H9 (cell line): ENCODE measurements at regions not wholly inside any gene's neighbourhood (a gene's known extent, or its start where the extent isn't known, plus 50 kb on each side); places are given as distances from the start of the nearest gene placed in this dataset.
"Not testable (repeated sequence)": the region's sequence is repeated elsewhere in the genome, so short reads cannot be mapped to it uniquely, and the experiment has no call there.

Experiments used
- DNase-seq: peaks from one replicate; pipeline ENCODE4 v3.0.0-alpha.2; 2017
- H2AFZ ChIP-seq: one replicate; pipeline ENCODE4 v1.6.1; 2013; ENCODE audit warnings: mild to moderate bottlenecking, low read length, control low read depth, moderate library complexity
- H2AK5ac ChIP-seq: 2 replicates; pipeline ENCODE4 v1.6.1; 2013; ENCODE audit warnings: low read length, control low read depth, mixed read lengths; ENCODE audit not compliant: insufficient read length
- H2BK120ac ChIP-seq: one replicate; pipeline ENCODE4 v1.6.1; 2013; ENCODE audit warnings: low read depth, mild to moderate bottlenecking, low read length, control low read depth, inconsistent platforms; ENCODE audit not compliant: poor library complexity, severe bottlenecking
- H2BK12ac ChIP-seq: 2 replicates; pipeline ENCODE4 v1.6.1; 2013; ENCODE audit warnings: low read length, control low read depth, mixed read lengths, low read depth; ENCODE audit not compliant: insufficient read length
- H2BK15ac ChIP-seq: 2 replicates; pipeline ENCODE4 v1.6.1; 2013; ENCODE audit warnings: low read depth, low read length, control low read depth
- H2BK20ac ChIP-seq: one replicate; pipeline ENCODE4 v1.6.1; 2013; ENCODE audit warnings: low read depth, mild to moderate bottlenecking, low read length, control low read depth, inconsistent platforms; ENCODE audit not compliant: poor library complexity, severe bottlenecking
- H2BK5ac ChIP-seq: 2 replicates; pipeline ENCODE4 v1.6.1; 2013; ENCODE audit warnings: low read length, control low read depth, mixed read lengths; ENCODE audit not compliant: insufficient read length
- H3K14ac ChIP-seq: 2 replicates; pipeline ENCODE4 v1.6.1; 2013; ENCODE audit warnings: low read length, control low read depth; ENCODE audit not compliant: insufficient read depth
- H3K18ac ChIP-seq: 2 replicates; pipeline ENCODE4 v1.6.1; 2013; ENCODE audit warnings: low read depth, mild to moderate bottlenecking, mixed read lengths, low read length, control low read depth; ENCODE audit not compliant: insufficient read length
- H3K23ac ChIP-seq: 2 replicates; pipeline ENCODE4 v1.6.1; 2013; ENCODE audit warnings: low read length, control low read depth, mixed read lengths, low read depth; ENCODE audit not compliant: insufficient read length
- H3K23me2 ChIP-seq: 2 replicates; pipeline ENCODE4 v1.6.1; 2013; ENCODE audit warnings: low read depth, mild to moderate bottlenecking, mixed read lengths, low read length, control low read depth; ENCODE audit not compliant: insufficient read length, poor library complexity, severe bottlenecking
- H3K27ac ChIP-seq: 2 replicates; pipeline ENCODE4 v1.5.1; 2013; ENCODE audit warnings: low read length, control low read depth, mixed read lengths, low read depth; ENCODE audit not compliant: insufficient read length
- H3K27me3 ChIP-seq: 2 replicates; pipeline ENCODE4 v1.6.1; 2013; ENCODE audit warnings: low read length, control low read depth, inconsistent platforms; ENCODE audit not compliant: insufficient read depth
- H3K4ac ChIP-seq: 2 replicates; pipeline ENCODE4 v1.6.1; 2013; ENCODE audit warnings: low read depth, mild to moderate bottlenecking, control low read depth, inconsistent platforms, low read length, moderate library complexity
- H3K4me1 ChIP-seq: 2 replicates; pipeline ENCODE4 v1.6.1; 2013; ENCODE audit warnings: low read length, control low read depth, inconsistent platforms; ENCODE audit not compliant: insufficient read depth
- H3K4me2 ChIP-seq: 2 replicates; pipeline ENCODE4 v1.6.1; 2013; ENCODE audit warnings: low read length, control low read depth, mixed read lengths; ENCODE audit not compliant: insufficient read length, insufficient read depth
- H3K56ac ChIP-seq: 2 replicates; pipeline ENCODE4 v1.6.1; 2013; ENCODE audit warnings: low read depth, mild to moderate bottlenecking, mixed read lengths, low read length, control low read depth; ENCODE audit not compliant: insufficient read length
- H3K79me1 ChIP-seq: 2 replicates; pipeline ENCODE4 v1.6.1; 2013; ENCODE audit warnings: low read depth, mild to moderate bottlenecking, moderate library complexity, low read length, control low read depth, inconsistent platforms; ENCODE audit not compliant: insufficient read depth, poor library complexity, severe bottlenecking
- H3K79me2 ChIP-seq: 2 replicates; pipeline ENCODE4 v1.6.1; 2013; ENCODE audit warnings: low read length, control low read depth, inconsistent platforms; ENCODE audit not compliant: insufficient read depth
- H3K9ac ChIP-seq: 2 replicates; pipeline ENCODE4 v1.6.1; 2013; ENCODE audit warnings: low read length, control low read depth, mixed read lengths; ENCODE audit not compliant: insufficient read length; ENCODE audit errors: extremely low read depth
- H3K9me3 ChIP-seq: one replicate; pipeline ENCODE4 v1.6.1; 2013; ENCODE audit warnings: low read depth, low read length, inconsistent platforms; ENCODE audit not compliant: control insufficient read depth
- H3T11ph ChIP-seq: one replicate; pipeline ENCODE4 v1.6.1; 2013; ENCODE audit warnings: mild to moderate bottlenecking, low read length, control low read depth, inconsistent platforms
- H4K20me1 ChIP-seq: one replicate; pipeline ENCODE4 v1.6.1; 2013; ENCODE audit not compliant: control insufficient read depth, insufficient read length, insufficient read depth
- H4K5ac ChIP-seq: 2 replicates; pipeline ENCODE4 v1.6.1; 2013; ENCODE audit warnings: low read depth, mild to moderate bottlenecking, mixed read lengths, low read length, control low read depth; ENCODE audit not compliant: insufficient read length
- H4K8ac ChIP-seq: replicated peaks from 2 replicates; pipeline ENCODE4 v1.6.1; 2013; ENCODE audit warnings: low read length, control low read depth, mixed read lengths, low read depth; ENCODE audit not compliant: insufficient read length
- H4K91ac ChIP-seq: 2 replicates; pipeline ENCODE4 v1.6.1; 2013; ENCODE audit warnings: low read depth, mild to moderate bottlenecking, moderate library complexity, mixed read lengths, low read length, control low read depth; ENCODE audit not compliant: insufficient read length
- H3K27ac Mint-ChIP-seq, 3 experiments: 2 replicates in 2 of 3; 3 replicates in 1 of 3; pipeline ENCODE4 v1.8.0; 2020 to 2021; ENCODE audit warnings: mixed read lengths in 3 of 3, mild to moderate bottlenecking in 1 of 3, moderate library complexity in 1 of 3
- H3K27me3 Mint-ChIP-seq: 2 replicates; pipeline ENCODE4 v1.8.0; 2021; ENCODE audit warnings: low read depth, mild to moderate bottlenecking, moderate library complexity, mixed read lengths
- H3K36me3 Mint-ChIP-seq, 3 experiments: 2 replicates in 2 of 3; 3 replicates in 1 of 3; pipeline ENCODE4 v1.8.0; 2020 to 2021; ENCODE audit warnings: low read depth in 3 of 3, mixed read lengths in 3 of 3; ENCODE audit not compliant: insufficient read depth in 1 of 3
- H3K4me1 Mint-ChIP-seq, 2 experiments: 2 replicates each; pipeline ENCODE4 v1.8.0; 2020; ENCODE audit warnings: mixed read lengths in 2 of 2
- H3K4me3 Mint-ChIP-seq, 2 experiments: 2 replicates in 1 of 2; 3 replicates in 1 of 2; pipeline ENCODE4 v1.8.0; 2020 to 2021; ENCODE audit warnings: mild to moderate bottlenecking in 2 of 2, mixed read lengths in 2 of 2, moderate library complexity in 1 of 2
- H3K9me3 Mint-ChIP-seq, 2 experiments: 2 replicates in 1 of 2; 3 replicates in 1 of 2; pipeline ENCODE4 v1.8.0; 2020; ENCODE audit warnings: mild to moderate bottlenecking in 2 of 2, mixed read lengths in 2 of 2, moderate library complexity in 1 of 2
- WGBS: extraction: QIAGEN DNeasy Blood & Tissue Kit; methylation state at CpG from one replicate; pipeline ENCODE4 v1.1.7; 2013; ENCODE audit warnings: missing lambda C conversion rate, low lambda C conversion rate, mixed read lengths; ENCODE audit not compliant: insufficient read length; ENCODE audit errors: extremely low coverage; 5-methylcytosine and 5-hydroxymethylcytosine counted together
- TF ChIP-seq, protein P1 (sequence below): fragments of 200-600 bp; sonication (generic); conservative IDR thresholded peaks from 3 replicates; pipeline ENCODE4 v1.8.0; 2021; ENCODE audit warnings: antibody characterized with exemption, mild to moderate bottlenecking

GRCh38 chr3:5376761-5377160 lies 189.3 kb downstream of the EDEM1 start:
- Histone ChIP-seq H2BK120ac (no peak overlapping the region), H2BK12ac (no peak overlapping the region), H3K4ac (no peak overlapping the region), H2BK20ac (no peak overlapping the region), H3K56ac (no peak overlapping the region), H4K8ac (no peak overlapping the region), H3K79me2 (no peaks in the 10 kb centered on the region), H3K18ac (no peak overlapping the region), H3K9me3 (no peaks in the 10 kb centered on the region), H2BK5ac (no peak overlapping the region), H3T11ph (no peak overlapping the region), H3K4me1 (no peaks in the 10 kb centered on the region; the same call in 1 of the 2 replicates), H2BK15ac (no peak overlapping the region), H4K5ac (no peak overlapping the region), H3K4me2 (no peak overlapping the region), H3K23me2 (no peaks in the 10 kb centered on the region), H3K14ac (no peak overlapping the region), H4K91ac (no peak overlapping the region), H3K9ac (no peak overlapping the region), H3K79me1 (no peaks in the 10 kb centered on the region), H4K20me1 (no peaks in the 10 kb centered on the region), H2AK5ac (no peak overlapping the region), H3K27ac (no peak overlapping the region), H2AFZ (no peak overlapping the region), H3K23ac (no peak overlapping the region), H3K27me3 (no peaks in the 10 kb centered on the region)
- DNase-seq, result peak; percentile 79
- peaks cover 6 to 10% of the 10 kb centered on the region in 2 experiments for H3K4me1 Mint-ChIP-seq
- no peak overlapping the region for H3K4me3 Mint-ChIP-seq
- H3K27ac Mint-ChIP-seq, result peak overlapping the region in 1 of 3 experiments; percentile 27; a peak in 2 of 7 replicates
- H3K9me3 Mint-ChIP-seq, result peaks cover 15 to 16% of the 10 kb centered on the region in 2 experiments; a peak in 4 of 5 replicates
- H3K36me3 Mint-ChIP-seq, result peaks cover 0 to 3% (median 0%) of the 10 kb centered on the region in 3 experiments; a peak in 1 of 7 replicates
- TF ChIP-seq, protein P1, sequence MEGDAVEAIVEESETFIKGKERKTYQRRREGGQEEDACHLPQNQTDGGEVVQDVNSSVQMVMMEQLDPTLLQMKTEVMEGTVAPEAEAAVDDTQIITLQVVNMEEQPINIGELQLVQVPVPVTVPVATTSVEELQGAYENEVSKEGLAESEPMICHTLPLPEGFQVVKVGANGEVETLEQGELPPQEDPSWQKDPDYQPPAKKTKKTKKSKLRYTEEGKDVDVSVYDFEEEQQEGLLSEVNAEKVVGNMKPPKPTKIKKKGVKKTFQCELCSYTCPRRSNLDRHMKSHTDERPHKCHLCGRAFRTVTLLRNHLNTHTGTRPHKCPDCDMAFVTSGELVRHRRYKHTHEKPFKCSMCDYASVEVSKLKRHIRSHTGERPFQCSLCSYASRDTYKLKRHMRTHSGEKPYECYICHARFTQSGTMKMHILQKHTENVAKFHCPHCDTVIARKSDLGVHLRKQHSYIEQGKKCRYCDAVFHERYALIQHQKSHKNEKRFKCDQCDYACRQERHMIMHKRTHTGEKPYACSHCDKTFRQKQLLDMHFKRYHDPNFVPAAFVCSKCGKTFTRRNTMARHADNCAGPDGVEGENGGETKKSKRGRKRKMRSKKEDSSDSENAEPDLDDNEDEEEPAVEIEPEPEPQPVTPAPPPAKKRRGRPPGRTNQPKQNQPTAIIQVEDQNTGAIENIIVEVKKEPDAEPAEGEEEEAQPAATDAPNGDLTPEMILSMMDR, result no peak
- WGBS, result no CpG with 5 or more reads among the region's 6 CpGs
- no peaks in the 10 kb centered on the region; the same call in none of the 2 replicates for H3K27me3 Mint-ChIP-seq

GRCh38 chr3:5379266-5379665 lies 191.8 kb downstream of the EDEM1 start:
- WGBS, result no CpG with 5 or more reads among the region's 3 CpGs
- H3K23me2 ChIP-seq, DNase-seq, H2AK5ac ChIP-seq, H2BK120ac ChIP-seq, H3K56ac ChIP-seq, H3T11ph ChIP-seq, H3K4me1 Mint-ChIP-seq, H4K20me1 ChIP-seq, H3K27ac ChIP-seq, H3K4ac ChIP-seq, H3K4me3 Mint-ChIP-seq, H3K9me3 ChIP-seq, H3K9ac ChIP-seq, H3K79me2 ChIP-seq, H4K91ac ChIP-seq, H4K8ac ChIP-seq, H3K36me3 Mint-ChIP-seq, H3K79me1 ChIP-seq, H2BK5ac ChIP-seq, H3K27me3 Mint-ChIP-seq, H2BK20ac ChIP-seq, H3K4me2 ChIP-seq, H3K18ac ChIP-seq, H2BK12ac ChIP-seq, H3K14ac ChIP-seq, H3K27me3 ChIP-seq, H2AFZ ChIP-seq, H3K23ac ChIP-seq, H4K5ac ChIP-seq, H3K27ac Mint-ChIP-seq, H3K4me1 ChIP-seq, H2BK15ac ChIP-seq: not testable (repeated sequence)
- H3K9me3 Mint-ChIP-seq, result peaks cover 10 to 13% of the 10 kb centered on the region in 2 experiments; a peak in 4 of 5 replicates
